ENCODE measurements at regions not wholly inside any gene's neighbourhood (a gene's known extent, or its start where the extent isn't known, plus 50 kb on each side); places are given as distances from the start of the nearest gene placed in this dataset.

- Histone ChIP-seq H4K20me1 (ENCODE audit: control insufficient read depth, extremely low read depth, insufficient read depth, low read length) (no peaks in the 10 kb centered on the region), H3K27me3 (ENCODE audit: control insufficient read depth, extremely low read depth, insufficient read depth, low read length) (no peaks in the 10 kb centered on the region), H3K4me3 (ENCODE audit: control insufficient read depth in 2 of 3, extremely low read depth in 1 of 3, insufficient read depth in 2 of 3, low read depth in 1 of 3, low read length in 3 of 3) (no peak overlapping the region), H3K9me3 (ENCODE audit: control insufficient read depth, low read depth, low read length) (no peaks in the 10 kb centered on the region), H3K79me2 (ENCODE audit: control insufficient read depth, insufficient read depth, low read length) (no peaks in the 10 kb centered on the region), H3K4me2 (ENCODE audit: control insufficient read depth, extremely low read depth, insufficient read depth, low read depth, low read length) (no peak overlapping the region), H3K4me1 (ENCODE audit: control insufficient read depth, extremely low read depth, insufficient read depth, low read length) (no peaks in the 10 kb centered on the region), H2AFZ (ENCODE audit: control insufficient read depth, low read length) (no peak overlapping the region), H3K36me3 (ENCODE audit: control insufficient read depth in 2 of 2, extremely low read depth in 1 of 2, insufficient read depth in 2 of 2, low read length in 2 of 2) (no peaks in the 10 kb centered on the region), H3K9me1 (ENCODE audit: control insufficient read depth, extremely low read depth, insufficient read depth, low read length) (no peaks in the 10 kb centered on the region), H3K27ac (ENCODE audit: control insufficient read depth, insufficient read depth, low read length) (no peak overlapping the region), H3K9ac (ENCODE audit: control insufficient read depth, extremely low read depth, insufficient read depth, low read length) (no peak overlapping the region)
- TF ChIP-seq, protein P1, sequence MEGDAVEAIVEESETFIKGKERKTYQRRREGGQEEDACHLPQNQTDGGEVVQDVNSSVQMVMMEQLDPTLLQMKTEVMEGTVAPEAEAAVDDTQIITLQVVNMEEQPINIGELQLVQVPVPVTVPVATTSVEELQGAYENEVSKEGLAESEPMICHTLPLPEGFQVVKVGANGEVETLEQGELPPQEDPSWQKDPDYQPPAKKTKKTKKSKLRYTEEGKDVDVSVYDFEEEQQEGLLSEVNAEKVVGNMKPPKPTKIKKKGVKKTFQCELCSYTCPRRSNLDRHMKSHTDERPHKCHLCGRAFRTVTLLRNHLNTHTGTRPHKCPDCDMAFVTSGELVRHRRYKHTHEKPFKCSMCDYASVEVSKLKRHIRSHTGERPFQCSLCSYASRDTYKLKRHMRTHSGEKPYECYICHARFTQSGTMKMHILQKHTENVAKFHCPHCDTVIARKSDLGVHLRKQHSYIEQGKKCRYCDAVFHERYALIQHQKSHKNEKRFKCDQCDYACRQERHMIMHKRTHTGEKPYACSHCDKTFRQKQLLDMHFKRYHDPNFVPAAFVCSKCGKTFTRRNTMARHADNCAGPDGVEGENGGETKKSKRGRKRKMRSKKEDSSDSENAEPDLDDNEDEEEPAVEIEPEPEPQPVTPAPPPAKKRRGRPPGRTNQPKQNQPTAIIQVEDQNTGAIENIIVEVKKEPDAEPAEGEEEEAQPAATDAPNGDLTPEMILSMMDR (optimal IDR thresholded peaks at IDR 0.05 in 1 of 3, IDR thresholded peaks at IDR 0.05 in 1 of 3, conservative IDR thresholded peaks at IDR 0.05 in 1 of 3; ENCODE audit: extremely low read depth in 1 of 3, insufficient read depth in 2 of 3, low read length in 3 of 3), result no peak
- TF ChIP-seq EZH2 (IDR thresholded peaks at IDR 0.05; ENCODE audit: low read length), result no peak
- FAIRE-seq, result no peak
- no peak for DNase-seq (ENCODE audit: low read depth, low spot score)
- dilution Hi-C loops (cut with MboI; ENCODE audit: extremely low pct_ligation_motif_present, low sequenced_read_pairs), result no loop called here
These were observed 120.6 kb downstream of the BCHE start for GRCh38 chr3:165716592-165716991.

DNA sequence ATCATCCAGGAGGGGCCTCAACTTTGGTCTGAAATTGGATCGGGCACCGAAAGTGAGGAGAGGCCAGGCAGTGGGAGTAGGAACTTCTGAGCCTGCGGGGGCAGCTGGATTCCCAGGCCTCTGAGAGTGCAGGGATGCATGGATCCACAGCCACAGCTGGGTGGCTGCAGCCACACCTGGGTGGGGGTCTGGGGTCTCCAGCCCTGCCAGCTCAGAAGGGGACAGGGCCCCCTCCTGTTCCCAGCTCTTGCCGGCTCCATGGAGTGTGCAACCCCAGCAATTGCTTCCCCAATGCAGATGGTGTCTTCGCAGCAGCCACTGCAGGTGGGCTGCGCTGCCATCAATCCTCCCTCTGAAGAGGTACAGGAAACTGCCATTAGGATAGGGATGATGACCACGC lies 123.7 kb downstream of the BCHE start:
- no peaks in the 10 kb centered on the region for H3K9me1 ChIP-seq (ENCODE audit: control insufficient read depth, extremely low read depth, insufficient read depth, low read length)
- no peak overlapping the region for H3K4me3 ChIP-seq (ENCODE audit: control insufficient read depth in 2 of 3, extremely low read depth in 1 of 3, insufficient read depth in 2 of 3, low read depth in 1 of 3, low read length in 3 of 3)
- no peak overlapping the region for H3K4me2 ChIP-seq (ENCODE audit: control insufficient read depth, extremely low read depth, insufficient read depth, low read depth, low read length)
- no peaks in the 10 kb centered on the region for H3K36me3 ChIP-seq (ENCODE audit: control insufficient read depth in 2 of 2, extremely low read depth in 1 of 2, insufficient read depth in 2 of 2, low read length in 2 of 2)
- H4K20me1 ChIP-seq (ENCODE audit: control insufficient read depth, extremely low read depth, insufficient read depth, low read length), result no peaks in the 10 kb centered on the region
- H3K4me1 ChIP-seq (ENCODE audit: control insufficient read depth, extremely low read depth, insufficient read depth, low read length), result no peaks in the 10 kb centered on the region
- no peaks in the 10 kb centered on the region for H3K27me3 ChIP-seq (ENCODE audit: control insufficient read depth, extremely low read depth, insufficient read depth, low read length)
- DNase-seq (ENCODE audit: low read depth, low spot score), result no peak
- H2AFZ ChIP-seq (ENCODE audit: control insufficient read depth, low read length), result no peak overlapping the region
- no peak for FAIRE-seq
- H3K9ac ChIP-seq (ENCODE audit: control insufficient read depth, extremely low read depth, insufficient read depth, low read length), result no peak overlapping the region
- H3K79me2 ChIP-seq (ENCODE audit: control insufficient read depth, insufficient read depth, low read length), result no peaks in the 10 kb centered on the region
- H3K27ac ChIP-seq (ENCODE audit: control insufficient read depth, insufficient read depth, low read length), result no peak overlapping the region
- TF ChIP-seq, protein P1 (optimal IDR thresholded peaks at IDR 0.05 in 1 of 3, IDR thresholded peaks at IDR 0.05 in 1 of 3, conservative IDR thresholded peaks at IDR 0.05 in 1 of 3; ENCODE audit: extremely low read depth in 1 of 3, insufficient read depth in 2 of 3, low read length in 3 of 3), result no peak
- TF ChIP-seq EZH2 (IDR thresholded peaks at IDR 0.05; ENCODE audit: low read length), result no peak
- no peaks in the 10 kb centered on the region for H3K9me3 ChIP-seq (ENCODE audit: control insufficient read depth, low read depth, low read length)
- dilution Hi-C loops (cut with MboI; ENCODE audit: extremely low pct_ligation_motif_present, low sequenced_read_pairs), result no loop called here
